Coronary artery (tissue), 2 donors: ENCODE measurements at regions not wholly inside any gene's neighbourhood (a gene's known extent, or its start where the extent isn't known, plus 50 kb on each side); places are given as distances from the start of the nearest gene placed in this dataset.

Source experiments
- DNase-seq: peaks from one replicate; pipeline ENCODE4 v3.0.0-alpha.2; 2017; ENCODE audit warnings: low spot score
- H3K27ac ChIP-seq, 2 donors: fragments of 200-600 bp; sonication (generic); one replicate each; pipeline ENCODE4 v1.5.1; 2016 to 2019
- H3K4me3 ChIP-seq: fragments of 200-600 bp; sonication (generic); 2 replicates; pipeline ENCODE4 v1.5.1; 2016; ENCODE audit warnings: mild to moderate bottlenecking, moderate library complexity
- CTCF ChIP-seq: fragments of 200-600 bp; sonication (generic); IDR thresholded peaks from one replicate; pipeline ENCODE4 v1.5.1; 2019; ENCODE audit warnings: antibody characterized with exemption

GRCh38 chr6:167470101-167470835 is 145.4 kb downstream of the TTLL2 start:
- Histone ChIP-seq H3K4me3 (no peak overlapping the region), H3K27ac (no peak overlapping the region)
- TF ChIP-seq CTCF, result no peak
- no peak for DNase-seq

DNA sequence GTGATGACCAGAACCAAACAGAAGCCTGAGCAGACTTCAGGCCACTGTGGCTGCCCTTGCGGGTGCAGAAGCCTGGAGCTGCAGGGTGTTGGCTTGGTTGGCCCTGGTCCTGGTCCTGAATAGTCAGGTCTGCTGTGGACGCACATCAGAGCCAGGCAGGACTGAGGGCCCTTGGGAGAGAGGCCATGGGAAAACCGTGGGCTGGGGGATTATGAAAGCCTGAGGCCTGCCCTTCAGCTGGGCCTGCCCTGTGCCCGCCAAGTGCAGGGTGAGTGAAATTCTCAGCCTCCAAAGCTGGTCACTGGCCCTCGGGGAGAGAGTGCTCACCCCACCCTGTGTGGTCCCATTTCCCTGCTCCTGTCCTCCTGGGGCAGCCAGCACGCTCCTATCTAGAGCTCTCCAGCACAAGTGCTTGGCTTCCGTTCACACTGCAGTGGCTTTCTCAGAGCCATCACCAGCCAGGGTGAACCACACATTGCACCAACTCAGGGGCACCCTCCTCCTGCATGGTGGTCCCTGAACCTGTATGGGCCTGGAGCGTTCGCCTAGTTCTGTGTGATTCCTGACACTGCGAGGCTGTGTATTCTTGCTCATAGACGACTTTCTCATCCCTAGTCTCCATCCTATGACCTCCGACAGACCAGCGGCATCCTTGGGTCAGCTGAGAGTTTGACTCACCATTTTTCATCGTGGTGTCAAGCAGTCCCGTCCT is 146.1 kb downstream of the TTLL2 start:
- no peak for TF ChIP-seq CTCF
- DNase-seq, result no peak
- H3K27ac ChIP-seq, result no peak overlapping the region
- H3K4me3 ChIP-seq, result no peak overlapping the region

DNA sequence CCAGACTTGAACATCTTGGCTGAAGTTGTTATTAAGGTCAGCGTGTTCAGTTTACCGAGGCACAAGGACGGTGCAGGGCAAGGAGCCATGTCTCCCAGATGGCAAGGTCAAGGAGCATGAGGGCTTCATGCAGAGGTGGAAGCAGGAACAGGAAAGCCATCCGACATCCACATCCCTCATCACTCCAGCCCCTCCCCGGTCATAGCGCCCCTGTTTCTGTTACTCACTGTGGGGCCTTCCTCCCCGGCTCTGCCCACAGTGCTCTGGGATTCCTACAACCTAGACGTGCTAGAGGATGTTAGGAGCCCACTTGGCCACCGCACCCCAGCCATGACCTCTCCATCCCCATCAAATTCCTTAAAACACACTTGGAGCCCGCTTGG is 146.7 kb downstream of the TTLL2 start:
- Histone ChIP-seq H3K27ac (no peak overlapping the region), H3K4me3 (no peak overlapping the region)
- no peak for DNase-seq
- TF ChIP-seq CTCF, result no peak

DNA sequence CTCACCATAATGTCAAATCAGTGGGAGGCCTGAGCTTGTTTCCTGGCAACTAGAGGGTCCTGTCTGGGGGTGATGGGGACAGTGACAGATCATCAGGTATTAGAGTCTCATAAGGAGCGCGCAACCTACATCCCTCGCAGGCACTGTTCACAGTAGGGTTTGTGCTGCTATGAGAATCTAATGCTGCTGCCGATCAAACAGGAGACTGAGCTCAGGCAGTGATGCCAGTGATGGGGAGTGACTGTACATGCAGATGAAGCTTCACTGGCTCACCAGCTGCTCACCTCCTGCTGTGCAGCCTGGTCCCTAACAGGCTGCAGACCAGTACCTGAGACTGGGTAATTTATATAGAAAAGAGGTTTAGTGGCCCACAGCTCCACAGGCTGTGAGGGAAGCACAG is 147.3 kb downstream of the TTLL2 start:
- H3K27ac ChIP-seq, result no peak overlapping the region
- no peak for TF ChIP-seq CTCF
- DNase-seq, result no peak
- H3K4me3 ChIP-seq, result no peak overlapping the region

DNA sequence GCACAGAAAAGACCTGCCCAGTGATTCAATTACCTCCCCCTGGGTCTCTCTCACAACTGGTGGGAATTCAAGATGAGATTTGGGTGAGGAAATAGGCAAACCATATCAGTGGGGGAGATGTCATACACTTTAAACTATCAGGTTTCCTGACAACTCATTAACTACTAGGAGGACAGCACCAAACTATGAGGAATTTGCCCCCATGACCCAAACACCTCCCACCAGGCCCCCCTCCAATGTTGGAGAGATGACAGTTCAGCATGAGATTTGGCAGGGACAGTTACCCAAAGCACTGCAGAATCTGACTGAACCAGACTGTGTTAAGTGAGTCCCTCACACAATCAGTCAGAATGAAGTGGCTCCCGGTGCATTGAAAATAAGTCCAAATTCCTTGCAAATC is 148.0 kb downstream of the TTLL2 start:
- DNase-seq, result no peak
- H3K4me3 ChIP-seq, result no peak overlapping the region
- no peak overlapping the region for H3K27ac ChIP-seq
- no peak for TF ChIP-seq CTCF

GRCh38 chr6:167474171-167474570 is 149.3 kb downstream of the TTLL2 start:
- no peak for TF ChIP-seq CTCF
- H3K27ac ChIP-seq, result no peak overlapping the region
- DNase-seq, result no peak
- H3K4me3 ChIP-seq, result no peak overlapping the region

GRCh38 chr6:167474725-167475124 is 149.8 kb downstream of the TTLL2 start:
- DNase-seq, result no peak
- no peak overlapping the region for H3K4me3 ChIP-seq
- TF ChIP-seq CTCF, result no peak
- no peak overlapping the region for H3K27ac ChIP-seq
